Stimulated activated CD8-positive, alpha-beta memory T cell treated with anti-CD3 and anti-CD28 coated beads, Interleukin-7, amount 100 ng/mL, for 1 hour (primary cell): ENCODE measurements at regions not wholly inside any gene's neighbourhood (a gene's known extent, or its start where the extent isn't known, plus 50 kb on each side); places are given as distances from the start of the nearest gene placed in this dataset.
"Not testable (repeated sequence)": the region's sequence is repeated elsewhere in the genome, so short reads cannot be mapped to it uniquely, and the experiment has no call there.

Experiments used
- DNase-seq, 2 donors: peaks; one replicate each; pipeline ENCODE4 v3.0.0-alpha.2; 2020; ENCODE audit warnings: low read depth in 2 of 2

DNA sequence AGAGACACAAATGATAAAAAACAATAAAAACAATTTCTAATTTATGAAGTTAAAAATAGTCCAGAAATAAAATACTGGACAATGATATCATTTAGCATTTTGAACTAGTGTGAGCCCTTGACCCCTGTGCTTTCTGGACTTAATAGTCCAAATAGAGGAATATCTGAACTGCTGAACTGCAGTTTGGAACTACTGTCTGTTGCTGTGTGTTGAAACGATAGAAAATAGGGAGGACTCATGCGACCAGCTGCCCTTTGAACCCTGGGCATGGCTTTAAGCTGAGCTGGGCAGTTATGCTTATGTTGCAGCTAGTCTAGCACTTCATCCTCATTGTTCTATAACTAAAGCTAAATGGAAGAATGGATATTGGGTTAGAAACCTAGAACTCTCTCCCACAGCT is 99.5 kb downstream of the FMR1NB start:
- DNase-seq = no peak

DNA sequence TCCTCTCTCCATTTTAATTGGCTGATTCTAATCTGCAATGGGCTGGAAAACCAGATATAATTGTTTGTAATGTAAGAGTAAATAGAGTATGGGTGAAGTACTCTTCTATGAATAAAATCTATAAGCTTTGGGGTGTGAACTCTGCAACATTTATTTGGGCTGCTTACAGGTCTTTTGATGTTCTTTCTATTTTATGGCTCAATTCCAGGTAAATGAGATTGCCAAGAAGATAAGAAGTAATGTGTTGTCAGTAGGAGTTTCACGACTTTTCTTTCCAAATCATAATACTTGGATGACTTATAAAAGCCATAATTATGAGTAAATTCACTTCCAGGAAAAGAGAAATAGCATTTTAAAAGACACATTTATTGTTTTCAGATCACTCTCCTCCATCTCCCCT is 103.5 kb downstream of the FMR1NB start:
- no peak for DNase-seq

DNA sequence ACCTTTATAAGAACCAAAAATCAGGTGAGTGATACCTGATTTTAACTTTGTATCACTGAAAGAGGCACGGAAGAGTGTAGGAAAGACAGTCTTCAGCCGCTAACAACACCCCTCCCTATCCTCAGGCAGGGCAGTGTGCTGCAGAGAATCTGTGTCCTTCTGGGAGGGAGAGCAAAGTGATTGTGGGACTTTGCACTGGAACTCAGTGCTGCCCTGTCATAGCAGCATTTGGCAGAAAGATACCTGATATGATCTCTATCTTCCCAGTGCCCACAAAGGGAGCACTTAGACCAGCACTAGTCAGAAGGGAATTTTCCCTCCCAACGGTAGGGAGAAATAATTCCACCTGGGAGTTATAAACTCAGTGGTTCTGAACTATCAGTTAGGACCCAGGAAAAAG is 139.0 kb downstream of the FMR1NB start:
- DNase-seq = no peak

DNA sequence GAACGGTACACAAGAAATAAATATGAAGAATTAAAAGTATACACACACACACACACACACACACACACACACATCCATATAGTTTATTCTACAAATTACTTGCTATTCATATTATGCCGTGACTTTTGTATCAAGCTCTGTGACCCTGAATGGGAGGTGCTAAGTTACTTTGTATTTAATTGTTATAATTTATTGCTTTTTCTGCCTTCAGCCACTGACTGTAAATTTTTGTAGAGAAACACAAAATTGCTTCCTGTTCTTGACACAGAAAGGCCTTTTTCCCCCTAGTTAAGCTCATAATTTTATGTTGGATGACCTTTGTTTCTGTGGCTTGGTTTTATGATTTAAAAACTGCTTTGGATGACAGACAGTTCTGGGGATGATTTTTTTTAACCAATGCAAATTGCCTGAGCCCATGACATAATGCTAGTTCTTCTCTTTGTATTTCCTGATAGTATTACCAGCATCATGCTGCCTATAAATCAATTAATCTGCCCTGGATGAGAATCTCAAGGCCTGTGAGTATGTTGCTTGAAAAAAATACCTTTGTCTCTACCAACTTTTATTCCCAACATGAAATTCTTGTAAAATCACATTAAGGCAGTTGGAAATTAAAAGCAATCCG is 140.0 kb downstream of the FMR1NB start:
- no peak for DNase-seq

- DNase-seq = not testable (repeated sequence)
These were observed 147.9 kb downstream of the FMR1NB start for GRCh38 chrX:148128872-148129505.

DNA sequence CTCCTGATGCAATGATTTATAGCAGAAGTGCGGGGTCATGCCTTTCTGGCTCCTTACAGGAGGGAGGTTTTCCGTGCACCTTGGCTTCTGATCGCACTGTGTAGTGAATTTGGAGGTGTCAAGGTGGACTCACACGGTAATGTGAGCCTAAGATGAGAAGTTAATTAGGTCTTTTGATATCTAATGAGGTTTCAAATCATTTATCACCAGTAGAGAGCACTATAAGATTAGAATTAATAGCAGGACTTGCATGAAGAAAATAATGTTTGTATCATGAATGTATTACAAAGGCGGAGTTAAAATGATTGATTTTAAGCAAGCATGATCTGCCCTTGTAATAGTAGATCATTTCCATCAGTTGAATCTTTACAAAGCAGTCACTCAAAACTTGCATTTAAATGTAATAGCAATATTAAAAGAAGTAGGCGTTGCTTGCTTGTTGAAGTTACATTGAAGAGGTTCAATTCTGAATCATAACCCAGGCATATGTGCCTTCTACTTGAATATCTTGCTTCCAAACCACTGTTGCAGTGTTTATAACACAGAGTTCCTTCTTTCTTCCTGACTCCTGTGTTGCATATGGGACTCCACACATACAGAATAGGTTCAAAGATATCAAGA is 152.1 kb downstream of the FMR1NB start:
- no peak for DNase-seq

- no peak for DNase-seq
These were observed 153.4 kb downstream of the FMR1NB start for GRCh38 chrX:148134578-148134977.

- DNase-seq = no peak
These were observed 154.6 kb downstream of the FMR1NB start for GRCh38 chrX:148135738-148136137.

GRCh38 chrX:148146121-148146520 is 165.0 kb downstream of the FMR1NB start:
- no peak for DNase-seq

DNA sequence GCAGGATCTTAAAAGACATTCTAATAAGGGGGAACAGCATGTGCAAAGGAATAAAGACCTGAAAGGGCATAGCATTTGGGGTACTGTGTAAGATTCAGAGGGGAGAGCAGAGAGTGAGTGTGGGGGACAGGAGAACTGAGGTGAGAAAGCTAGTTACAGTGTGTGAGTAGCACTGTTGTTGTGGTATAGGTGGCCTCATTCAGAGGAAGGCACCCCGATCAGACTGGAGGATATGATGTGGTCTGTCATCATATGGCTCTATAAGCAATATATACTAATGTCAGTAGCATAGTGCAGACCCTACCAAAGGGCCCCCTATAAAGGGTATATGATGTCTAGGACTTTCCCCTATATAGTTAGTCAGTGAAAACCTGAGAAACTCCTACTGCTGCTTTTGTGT is 175.8 kb downstream of the FMR1NB start:
- DNase-seq = no peak

- no peak for DNase-seq
These were observed 178.7 kb downstream of the FMR1NB start for GRCh38 chrX:148159796-148160195.

DNA sequence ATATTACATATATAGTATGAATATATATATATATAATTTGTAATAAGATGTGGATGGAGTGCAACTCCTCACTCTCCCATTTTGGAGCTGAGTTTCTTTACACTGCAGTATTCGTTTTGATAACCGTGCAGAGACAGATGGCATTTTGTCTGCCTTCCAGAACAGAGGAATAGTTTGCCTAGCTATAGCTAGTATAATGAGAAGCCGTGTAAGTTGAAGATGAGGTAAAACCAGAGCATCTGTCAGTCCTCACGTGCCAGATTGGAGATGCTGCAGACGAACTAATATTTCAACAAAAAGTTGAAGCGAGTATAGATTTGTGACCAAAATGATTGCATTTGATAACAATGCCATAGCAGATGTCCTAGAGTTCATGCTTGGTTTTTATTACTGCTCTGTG is 180.6 kb downstream of the FMR1NB start:
- no peak for DNase-seq

DNA sequence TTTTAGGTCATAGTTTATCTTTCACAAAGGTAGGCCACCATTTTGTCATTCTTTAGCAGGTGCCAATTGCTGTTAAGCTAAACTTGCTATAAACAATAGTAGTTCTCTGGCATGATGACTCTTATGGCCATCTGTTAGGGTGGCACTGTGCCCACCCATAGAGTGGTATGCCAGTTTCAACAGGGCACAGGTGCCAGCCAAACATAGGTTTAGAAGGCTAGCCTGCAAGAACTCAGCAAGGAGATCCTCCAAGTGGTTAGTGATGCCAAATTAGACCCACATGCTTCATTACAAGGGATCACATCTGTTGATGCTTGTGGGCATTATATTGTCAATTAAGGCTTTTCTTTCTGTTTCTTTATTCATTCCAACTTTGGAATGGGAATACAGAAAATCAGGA is 204.5 kb downstream of the FMR1NB start:
- no peak for DNase-seq

DNA sequence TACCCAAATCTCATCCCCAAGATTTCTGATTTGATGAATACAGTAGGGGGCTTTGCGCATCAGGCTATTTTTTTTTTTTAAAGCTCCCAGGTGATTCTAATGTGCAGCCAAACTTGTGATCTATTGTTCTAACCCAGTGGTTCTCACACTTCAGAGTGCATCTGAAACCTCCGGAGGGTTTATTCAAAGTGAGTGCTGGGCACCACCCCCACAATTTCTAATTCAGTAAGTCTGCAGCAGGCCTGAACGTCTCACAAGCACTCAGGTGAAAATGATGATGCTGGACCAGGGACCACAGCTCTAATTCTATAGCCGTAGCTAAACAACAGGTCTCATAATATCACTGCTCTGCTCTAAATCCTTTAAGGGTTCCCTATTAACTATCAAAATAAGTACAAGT is 211.4 kb downstream of the FMR1NB start:
- no peak for DNase-seq

DNA sequence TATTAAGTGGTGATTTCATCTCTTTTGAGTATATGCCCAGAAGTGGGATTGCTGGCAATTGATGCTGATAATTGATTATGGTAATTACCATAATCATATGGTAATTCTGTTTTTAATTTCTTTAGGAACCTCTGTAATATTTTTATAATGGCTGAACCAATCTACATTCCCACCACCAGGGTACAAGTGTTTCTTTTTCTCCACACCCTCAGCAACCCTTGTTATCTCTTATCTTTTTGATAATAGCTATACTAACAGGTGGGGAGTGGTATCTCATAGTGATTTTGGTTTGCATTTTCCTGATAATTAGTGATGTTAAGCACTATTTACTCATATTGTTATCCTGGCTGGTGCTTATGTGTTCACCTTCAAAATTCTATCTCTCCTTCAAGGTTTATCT is 212.6 kb downstream of the FMR1NB start:
- DNase-seq = no peak

DNA sequence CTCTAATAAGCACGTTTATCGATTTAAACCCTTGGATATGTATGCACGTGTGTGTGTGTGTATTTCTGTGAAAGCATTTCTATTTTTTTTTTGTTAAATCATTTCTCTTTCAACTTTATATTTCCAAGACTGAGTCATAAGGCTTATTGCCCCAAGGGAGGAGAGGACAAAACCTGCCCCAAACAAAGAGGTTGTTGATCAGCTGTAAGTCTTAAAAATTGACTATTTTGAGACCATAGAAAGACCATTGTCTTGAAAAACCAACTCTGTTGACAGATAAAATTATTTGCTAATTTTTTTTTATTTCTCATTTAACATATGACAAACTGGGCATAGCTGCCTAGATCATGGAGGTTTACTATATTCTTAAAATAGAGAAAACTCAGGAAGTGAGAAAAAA is 222.4 kb downstream of the FMR1NB start:
- DNase-seq = no peak

GRCh38 chrX:148204195-148204594 is 223.1 kb downstream of the FMR1NB start:
- DNase-seq = no peak

DNA sequence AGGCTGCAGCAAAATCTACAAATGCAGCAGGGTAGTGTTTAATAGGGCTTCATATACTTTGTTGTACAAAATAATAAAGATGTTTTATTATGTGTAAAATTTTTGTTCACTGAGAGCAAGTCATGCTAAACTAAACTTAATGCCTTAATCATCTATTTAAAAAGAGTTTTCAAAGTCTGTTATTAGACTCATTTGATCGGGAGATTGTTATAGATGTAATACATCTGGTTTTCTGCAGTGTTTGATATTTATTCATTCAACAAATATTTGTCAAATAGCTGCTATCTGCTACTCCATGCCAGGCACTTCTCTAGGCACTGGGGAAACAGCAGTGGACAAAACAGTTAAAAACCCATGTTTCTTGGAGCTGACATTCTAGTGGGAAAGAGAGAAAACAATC is 233.6 kb downstream of the FMR1NB start:
- DNase-seq = no peak

DNA sequence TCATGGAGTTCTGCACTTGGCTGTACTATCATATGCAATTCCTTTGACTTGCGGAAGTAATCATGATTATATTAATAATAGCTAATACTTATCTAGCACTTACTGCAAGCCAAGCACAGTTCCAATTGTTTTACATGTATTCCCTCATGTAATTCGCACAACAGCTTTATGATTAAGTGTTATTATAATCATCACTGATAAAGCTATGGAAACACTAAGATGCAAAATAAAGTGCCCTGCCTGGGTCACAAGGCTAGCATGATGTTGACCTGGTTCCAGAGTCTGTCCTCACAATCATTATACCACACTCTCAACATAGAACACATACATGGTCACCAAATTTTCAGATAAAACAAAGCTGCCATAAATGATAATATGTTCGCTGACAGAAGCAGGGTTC is 234.6 kb downstream of the FMR1NB start:
- no peak for DNase-seq

DNA sequence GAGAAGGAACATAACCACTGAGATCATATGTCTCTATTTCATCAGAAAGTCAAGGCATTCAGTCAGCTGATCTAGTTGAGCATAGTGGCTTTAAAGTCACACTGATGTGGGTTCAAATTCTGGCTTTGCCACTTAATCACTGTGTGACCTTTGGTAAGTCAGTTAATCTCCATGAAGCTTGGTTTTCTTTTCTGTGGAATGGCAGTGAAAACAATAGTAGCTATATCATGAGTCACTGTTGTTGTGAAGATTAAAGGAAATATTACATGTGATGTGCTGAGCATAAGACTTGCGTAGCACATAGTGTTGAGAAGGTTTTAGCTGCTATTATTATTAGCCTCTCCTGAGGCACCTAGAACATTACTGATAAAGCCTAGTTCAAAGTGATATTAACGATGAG is 242.2 kb downstream of the FMR1NB start:
- no peak for DNase-seq

DNA sequence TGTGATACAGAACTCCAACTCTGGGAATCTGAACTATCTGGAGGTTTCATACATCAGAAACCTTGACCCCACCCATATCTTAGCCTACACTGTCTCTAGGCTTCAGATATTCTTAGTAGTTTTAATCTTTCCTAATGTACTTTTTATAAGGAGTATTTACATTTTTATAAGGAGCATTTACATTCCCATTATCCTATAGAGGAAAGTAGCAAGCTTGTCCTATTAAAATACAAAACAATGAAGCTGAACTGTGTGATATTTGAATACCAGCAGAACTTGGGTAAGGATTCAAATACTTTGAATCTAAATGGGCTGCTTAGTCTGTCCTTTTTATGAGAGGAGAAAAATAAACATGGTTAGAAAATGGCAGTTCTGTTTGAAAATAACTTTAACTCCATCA is 247.4 kb downstream of the FMR1NB start:
- DNase-seq = no peak

DNA sequence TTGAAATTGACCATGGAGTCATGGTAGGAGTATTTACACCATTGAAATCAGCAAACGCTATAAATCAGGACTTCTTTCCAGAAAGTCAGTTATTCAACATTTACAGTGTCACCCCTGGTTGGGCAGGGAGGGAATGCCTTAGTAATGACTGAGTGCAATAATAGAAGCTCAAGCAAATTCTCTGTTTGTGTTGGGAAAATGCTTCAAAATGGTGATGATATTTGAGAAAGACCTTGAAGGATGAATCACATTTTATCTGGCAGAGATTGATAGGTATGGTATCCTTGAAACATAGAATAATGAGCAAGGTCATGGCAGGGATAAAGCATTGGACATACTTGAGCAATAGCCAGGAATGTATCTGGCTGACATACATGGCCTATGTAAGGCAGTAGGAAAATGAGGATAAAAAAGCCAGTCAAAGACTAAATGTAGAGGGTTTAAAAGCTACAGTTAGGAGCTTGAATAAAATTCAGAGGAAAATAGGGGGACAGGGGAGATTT is 248.7 kb downstream of the FMR1NB start:
- DNase-seq = no peak

GRCh38 chrX:148259990-148260389 is 240.4 kb upstream of the AFF2 start:
- DNase-seq = no peak
